ENCODE measurements at regions not wholly inside any gene's neighbourhood (a gene's known extent, or its start where the extent isn't known, plus 50 kb on each side); places are given as distances from the start of the nearest gene placed in this dataset.

DNA sequence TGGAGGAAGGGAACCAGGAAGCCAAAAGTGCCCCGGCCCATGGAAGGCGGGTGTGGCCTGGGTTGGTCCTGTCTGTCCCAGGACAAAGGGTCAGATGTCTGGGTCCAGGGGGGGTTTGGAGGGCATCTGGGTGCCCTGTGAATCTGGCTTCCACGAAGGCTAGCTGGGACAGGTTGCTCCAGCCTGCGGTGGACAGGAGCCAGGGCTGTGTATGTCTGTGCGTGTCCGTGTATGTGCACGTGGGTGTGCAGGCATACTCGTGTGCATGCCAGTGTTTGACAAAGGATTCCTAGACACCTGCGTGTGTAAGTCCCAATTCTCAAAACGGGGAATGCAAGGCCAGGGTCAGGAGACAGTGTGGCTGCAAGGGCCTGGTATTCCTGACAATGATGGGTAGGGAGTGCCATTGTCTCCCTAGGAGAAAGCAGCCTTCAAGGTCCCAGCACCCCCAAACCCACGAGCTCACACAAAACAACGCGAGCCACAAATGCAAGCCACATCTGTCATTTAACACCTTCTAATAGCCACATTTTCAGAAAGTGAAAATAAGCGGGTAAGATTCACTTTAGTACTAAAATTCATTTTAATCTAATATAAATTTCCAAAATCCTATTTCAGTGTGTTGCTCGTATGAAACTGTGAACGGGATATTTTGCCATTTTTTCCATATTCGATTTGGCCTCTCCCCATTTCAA lies 78.4 kb upstream of the WNT7B start:
- no peak for TF ChIP-seq GATA3 (IDR thresholded peaks at IDR 0.05; ENCODE audit: low read depth, low read length)
- no peak for TF ChIP-seq GATA2 (IDR thresholded peaks at IDR 0.05; ENCODE audit: low read depth, low read length)

DNA sequence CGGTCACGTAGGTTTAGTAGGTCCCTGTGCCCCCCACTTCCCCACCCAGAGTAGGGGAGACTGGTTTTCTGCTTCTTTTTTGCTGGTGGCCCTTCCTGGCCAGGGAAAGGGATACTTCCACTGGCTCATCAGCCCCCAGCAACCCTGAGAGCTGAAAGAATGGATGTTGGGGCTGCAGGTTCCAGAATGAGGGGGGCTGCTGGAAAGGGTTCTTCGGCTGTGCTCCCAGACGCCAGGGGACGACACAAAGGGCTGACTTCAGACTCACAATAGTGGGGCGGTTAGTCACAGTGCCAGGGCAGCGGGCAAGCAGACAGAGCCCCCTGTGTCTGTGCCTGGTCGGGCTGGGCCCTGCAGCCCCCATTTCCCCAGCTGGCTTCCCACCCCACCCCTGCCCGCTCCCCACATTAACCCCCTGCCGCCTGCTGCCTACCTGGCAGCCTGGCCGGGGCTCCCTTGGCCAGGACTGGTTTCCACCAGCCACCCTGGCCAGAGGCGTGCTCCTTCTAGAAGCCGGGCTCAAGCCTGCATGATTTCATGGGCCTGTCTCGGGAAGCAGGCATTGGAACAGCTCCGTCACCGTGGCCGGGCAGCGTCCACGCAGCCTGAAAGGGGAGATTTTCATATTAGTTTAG lies 79.1 kb upstream of the WNT7B start:
- TF ChIP-seq GATA2 (IDR thresholded peaks at IDR 0.05; ENCODE audit: low read depth, low read length) (no peak), GATA3 (IDR thresholded peaks at IDR 0.05; ENCODE audit: low read depth, low read length) (no peak)

DNA sequence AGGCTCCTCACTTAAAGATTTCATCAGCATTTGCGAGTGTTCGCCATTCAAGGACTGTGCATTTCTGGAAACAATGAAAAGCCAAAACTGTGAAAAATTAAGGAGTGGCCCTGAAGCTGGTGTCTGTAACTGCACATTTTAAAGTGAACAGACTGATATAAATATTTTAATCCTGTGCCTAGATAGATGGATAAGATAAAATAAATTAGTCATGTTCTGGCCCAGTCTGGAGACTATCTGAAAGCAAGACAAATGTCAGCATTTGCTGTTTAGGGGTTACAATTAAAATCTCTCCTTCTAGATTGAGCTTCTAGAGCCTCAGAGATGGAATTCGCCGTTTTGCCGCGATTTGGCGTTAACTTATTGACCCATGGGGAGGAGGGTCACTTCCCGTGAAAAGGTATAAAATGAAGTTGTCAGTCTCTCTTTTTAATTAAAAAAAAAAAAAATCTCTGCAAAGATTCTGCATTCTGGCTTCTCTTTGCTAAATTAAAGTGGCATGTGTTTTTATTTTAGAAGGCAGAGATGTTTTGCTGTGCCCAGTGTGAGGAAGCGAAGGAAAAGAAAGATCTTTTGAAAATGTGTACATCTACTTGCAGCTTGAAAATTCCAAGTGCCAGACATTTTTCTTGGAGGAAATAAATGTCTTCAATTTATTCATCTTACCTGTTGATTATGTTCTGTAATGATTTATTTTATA lies 79.7 kb upstream of the WNT7B start:
- TF ChIP-seq GATA3 (IDR thresholded peaks at IDR 0.05; ENCODE audit: low read depth, low read length) = no peak; the same call in 1 of the 2 replicates
- TF ChIP-seq GATA2 (IDR thresholded peaks at IDR 0.05; ENCODE audit: low read depth, low read length) = peak; percentile 68

DNA sequence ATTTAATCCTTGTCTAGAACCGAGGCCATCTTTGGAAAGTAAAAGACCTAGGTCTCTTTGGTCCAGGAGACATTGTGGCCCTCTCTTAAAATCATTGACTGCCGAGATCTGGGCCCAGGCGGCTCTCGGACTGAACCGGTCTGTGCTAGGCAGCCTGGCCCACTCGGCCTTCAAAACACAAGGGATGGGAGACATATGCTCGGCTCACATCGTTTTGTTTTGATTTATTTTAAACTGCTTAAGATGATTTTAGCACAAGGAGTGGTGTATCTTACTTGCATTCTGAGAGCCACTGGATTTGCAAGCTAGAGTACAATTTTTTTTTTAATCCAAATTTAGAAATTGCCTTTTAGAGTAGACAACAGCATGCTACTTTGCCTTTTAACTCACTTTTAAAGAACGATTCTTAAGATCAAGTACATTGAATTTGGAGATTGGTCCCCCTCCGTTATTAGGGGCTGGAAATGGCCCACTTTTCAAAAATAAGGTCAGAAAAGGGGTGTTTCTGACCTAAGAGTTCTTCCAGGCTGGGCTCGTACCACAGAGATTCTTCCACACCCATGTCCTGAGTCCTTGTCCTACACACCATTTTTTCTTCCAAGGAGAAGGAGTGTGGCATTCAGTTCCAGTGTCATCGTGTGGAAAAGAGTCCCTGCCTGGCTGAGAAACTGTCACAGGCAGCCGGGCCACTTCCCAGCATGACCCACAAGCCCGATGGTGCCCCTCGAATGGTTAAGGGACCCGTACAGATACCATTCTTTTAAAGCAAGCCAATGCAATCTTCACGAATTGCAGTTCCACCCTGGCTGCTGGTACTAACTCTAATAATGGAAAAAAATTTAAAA lies 80.5 kb upstream of the WNT7B start:
- no peak for TF ChIP-seq GATA2 (IDR thresholded peaks at IDR 0.05; ENCODE audit: low read depth, low read length)
- TF ChIP-seq GATA3 (IDR thresholded peaks at IDR 0.05; ENCODE audit: low read depth, low read length) = no peak

DNA sequence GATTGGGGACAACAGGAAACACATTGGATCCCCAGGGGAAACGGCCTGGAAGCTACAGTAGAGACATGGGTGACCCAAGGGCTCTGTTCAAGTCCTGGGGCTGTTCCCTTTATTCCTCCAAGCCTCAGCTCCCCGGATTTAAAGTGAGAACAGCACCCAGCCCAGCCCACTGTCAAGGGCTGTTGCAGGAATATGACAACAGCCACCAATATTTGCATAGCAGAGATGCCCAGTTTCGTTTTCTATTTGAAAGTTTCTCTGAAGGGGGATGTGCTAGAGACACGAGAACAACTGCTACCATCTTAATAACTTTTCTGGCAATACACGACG lies 81.1 kb upstream of the WNT7B start:
- no peak for TF ChIP-seq GATA3 (IDR thresholded peaks at IDR 0.05; ENCODE audit: low read depth, low read length)

DNA sequence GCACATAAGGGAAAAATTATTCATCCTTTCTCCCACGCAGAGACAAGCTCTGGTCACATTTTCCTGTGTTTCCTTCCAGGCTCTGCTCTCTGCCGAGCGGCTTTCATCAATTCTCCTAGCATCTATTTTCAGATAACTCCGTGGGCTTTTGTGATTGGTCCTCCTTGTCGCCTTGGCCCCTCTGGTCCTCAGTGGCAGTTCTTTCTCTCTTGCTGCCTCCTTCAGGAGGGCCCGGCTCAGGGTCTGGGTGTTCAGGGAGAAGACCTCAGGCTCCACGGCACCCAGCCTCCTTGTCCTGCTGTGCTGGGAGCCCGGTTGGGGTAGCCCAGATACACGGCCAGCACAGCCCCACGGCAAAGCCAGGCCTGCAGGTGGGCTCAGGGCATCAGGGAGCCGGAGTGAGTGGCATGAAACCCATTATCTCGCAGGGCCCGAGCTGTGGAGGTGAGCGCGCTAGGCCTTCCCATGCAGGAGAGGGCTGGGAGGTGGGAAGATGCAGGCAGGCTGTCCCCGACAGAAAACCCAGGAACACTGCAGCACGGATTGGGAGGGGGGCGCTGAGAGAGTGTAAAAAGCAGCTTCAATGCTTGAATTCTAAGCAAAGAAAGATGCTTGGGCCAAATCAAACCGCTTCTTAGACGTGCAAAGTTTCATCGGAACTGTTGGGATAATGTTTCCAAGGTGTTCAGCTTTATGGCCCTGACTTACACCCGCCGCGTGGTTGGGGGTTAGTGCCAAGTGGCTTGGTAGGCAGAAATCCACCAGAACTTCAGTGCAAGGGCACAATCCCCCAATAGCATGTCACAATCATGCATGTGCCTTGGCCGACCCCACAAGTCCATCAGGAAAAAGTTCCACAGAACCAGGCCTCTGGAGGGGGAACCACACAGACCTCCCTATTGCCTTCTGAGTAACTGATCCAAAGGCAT lies 81.9 kb upstream of the WNT7B start:
- TF ChIP-seq GATA2 (IDR thresholded peaks at IDR 0.05; ENCODE audit: low read depth, low read length) (no peak), GATA3 (IDR thresholded peaks at IDR 0.05; ENCODE audit: low read depth, low read length) (no peak)

DNA sequence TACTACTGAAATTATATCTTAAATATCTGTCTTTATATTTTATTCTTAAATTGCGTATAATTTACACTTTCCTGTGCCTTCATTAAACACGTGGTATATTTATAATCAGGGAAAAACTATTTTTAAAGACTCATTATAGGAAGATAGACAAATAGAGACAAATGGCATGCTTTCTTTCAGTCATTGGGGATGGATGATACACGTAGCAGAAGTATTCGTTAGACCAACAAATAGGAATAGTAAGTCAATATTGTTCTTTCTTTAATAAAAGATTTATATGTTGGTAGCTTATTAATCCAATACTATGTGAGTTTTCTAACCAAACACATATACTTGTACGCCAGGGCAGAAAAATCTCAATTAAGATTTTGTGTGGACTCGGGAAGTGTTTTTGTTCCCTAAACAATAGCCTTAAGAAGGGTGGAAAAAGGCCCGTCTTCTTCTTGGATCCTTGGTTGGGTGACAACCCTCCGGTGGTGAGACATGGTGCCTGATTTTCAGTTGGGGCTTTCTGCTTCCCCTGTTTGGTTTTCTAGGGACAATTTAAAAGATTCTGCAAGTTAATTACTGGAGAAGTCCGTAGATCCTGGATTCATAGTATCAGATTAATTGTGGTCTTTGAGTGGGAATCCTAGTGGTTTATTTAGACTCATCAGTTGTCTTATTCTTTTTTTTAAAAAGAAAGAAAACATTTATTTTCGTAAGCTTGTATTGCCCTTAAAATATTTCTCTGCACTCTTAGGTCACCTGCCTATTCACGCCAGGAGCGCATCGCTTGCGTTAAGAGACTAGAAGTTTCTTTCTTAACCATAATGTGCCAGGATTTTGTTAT lies 83.5 kb upstream of the WNT7B start:
- no peak for TF ChIP-seq GATA2 (IDR thresholded peaks at IDR 0.05; ENCODE audit: low read depth, low read length)
- TF ChIP-seq GATA3 (IDR thresholded peaks at IDR 0.05; ENCODE audit: low read depth, low read length) = no peak

DNA sequence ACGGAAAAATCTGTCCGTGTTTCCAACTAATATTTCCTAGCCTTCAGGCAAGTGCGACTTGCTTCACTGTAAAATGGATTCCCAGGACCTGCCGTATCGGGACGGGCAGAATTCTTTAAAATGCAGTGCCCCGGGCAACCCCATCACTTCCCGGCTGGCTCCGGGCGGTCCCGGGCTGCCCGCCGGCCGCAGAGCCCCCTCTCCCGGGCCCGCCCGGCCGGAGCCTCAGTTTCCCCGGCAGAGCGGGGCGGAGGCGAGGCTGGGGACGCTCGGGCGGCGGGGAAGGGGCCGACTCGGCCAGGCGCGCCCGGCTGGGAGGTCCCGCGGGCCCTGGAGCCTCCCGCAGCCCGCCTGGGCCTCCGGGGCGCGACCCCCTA lies 84.2 kb upstream of the WNT7B start:
- TF ChIP-seq GATA2 (IDR thresholded peaks at IDR 0.05; ENCODE audit: low read depth, low read length) = no peak
- TF ChIP-seq GATA3 (IDR thresholded peaks at IDR 0.05; ENCODE audit: low read depth, low read length) = no peak

DNA sequence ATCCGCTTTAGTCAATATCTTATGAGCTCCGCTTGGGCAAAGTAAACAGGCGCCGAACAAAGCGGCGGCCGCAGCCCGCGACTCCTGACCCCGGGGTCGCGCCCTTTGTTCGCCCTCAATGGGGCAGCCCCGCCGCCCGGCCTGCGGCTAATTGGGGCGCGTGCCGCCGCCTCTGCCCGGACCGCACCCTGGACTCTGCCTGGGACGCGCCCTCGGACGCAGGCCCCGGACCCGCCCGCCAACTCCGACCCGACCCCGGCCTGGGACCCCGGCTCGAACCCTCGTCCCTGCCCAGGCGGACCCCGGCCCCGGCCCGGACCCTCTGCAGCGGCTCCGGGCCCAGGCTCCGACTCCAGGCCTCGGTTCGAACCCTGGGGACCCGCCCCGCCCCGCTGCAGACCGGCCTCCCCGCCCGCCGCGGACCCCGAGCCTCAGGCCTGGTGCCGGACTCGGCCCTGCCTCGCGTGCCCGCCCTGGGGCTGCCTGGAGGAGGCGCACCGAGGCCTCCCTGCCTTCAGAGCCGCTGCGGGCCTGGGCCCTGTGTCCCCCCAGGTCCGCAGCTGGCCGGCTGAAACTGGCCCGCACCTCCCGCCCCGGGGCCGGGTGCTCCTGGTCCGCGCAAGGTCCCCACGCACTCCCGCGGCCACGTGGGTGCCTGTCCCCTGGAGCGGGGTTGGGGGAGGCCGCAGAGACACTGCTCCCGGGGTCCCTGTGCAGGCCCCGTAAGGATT lies 84.7 kb upstream of the WNT7B start:
- no peak for TF ChIP-seq GATA3 (IDR thresholded peaks at IDR 0.05; ENCODE audit: low read depth, low read length)
- no peak for TF ChIP-seq GATA2 (IDR thresholded peaks at IDR 0.05; ENCODE audit: low read depth, low read length)

DNA sequence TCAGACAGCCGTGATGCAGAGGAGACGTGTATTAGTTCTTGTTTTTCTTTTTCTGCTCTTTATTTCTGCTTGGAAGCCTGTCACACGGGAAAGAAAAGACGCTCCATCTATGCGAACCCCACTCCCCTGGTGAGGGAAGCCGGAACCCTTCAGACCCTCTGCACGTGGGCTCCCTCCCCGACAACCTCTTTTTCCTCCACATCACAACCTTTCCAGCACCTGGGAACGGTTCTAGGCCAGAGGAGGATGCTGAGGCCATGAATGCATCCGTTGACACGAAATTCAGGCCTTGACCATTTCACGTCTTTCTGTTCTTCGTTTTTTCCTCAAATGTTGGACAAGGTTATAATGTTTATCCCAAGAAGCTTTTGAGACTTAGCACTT lies 85.3 kb upstream of the WNT7B start:
- TF ChIP-seq GATA2 (IDR thresholded peaks at IDR 0.05; ENCODE audit: low read depth, low read length) (no peak), GATA3 (IDR thresholded peaks at IDR 0.05; ENCODE audit: low read depth, low read length) (no peak)

DNA sequence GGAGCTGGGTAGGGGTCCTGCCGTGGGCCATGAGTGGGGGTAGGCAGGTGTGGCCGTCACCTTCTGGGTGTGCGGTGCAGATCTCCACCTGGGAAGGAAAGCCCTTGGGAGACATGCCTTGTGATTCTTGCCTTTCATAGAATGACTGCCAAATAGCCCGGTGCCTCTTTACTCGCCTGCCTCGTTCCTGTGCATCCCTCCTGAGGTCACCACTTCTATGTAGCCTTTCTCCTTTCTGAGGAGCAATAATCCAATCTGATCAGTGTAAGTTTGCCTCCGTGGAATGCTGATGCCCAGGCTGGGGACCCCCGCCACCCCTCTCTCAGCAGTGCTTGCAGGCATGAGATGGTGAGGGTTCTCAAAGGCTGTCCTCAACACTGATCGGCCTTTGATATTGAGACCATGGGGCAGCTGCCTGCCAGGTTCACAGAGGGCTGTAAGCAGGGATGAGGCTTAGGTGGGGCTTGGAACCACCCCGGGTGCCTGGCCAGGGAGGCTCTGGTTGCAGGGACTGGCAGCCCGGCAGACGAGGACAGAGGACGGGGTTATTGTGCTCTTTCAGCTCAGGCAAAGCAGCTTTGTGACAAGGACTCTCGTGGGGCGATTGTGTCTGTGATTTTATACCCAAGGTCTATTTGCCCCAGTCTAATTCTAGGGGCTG lies 86.1 kb upstream of the WNT7B start:
- TF ChIP-seq GATA2 (IDR thresholded peaks at IDR 0.05; ENCODE audit: low read depth, low read length) (peak; percentile 46), GATA3 (IDR thresholded peaks at IDR 0.05; ENCODE audit: low read depth, low read length) (no peak)

DNA sequence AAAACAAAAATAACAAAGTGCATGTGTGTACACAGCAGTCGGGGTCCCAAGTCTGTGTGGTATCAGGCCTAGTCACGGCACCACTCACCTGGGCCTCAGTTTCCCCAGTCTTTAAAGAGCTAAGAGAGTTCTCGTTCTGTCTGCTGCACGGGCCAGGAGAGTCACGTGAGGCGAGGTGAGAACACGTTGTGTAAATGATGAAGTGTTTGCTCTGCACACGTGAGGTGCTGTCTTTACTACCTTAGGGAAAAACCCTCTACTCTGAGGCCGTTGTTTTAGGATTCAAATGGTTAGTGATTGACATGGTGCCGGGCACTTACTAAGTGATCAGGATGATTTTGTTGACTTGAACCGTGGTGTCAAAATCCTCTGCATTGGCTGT lies 86.5 kb upstream of the PPARA start:
- no peak for TF ChIP-seq GATA3 (IDR thresholded peaks at IDR 0.05; ENCODE audit: low read depth, low read length)
- TF ChIP-seq GATA2 (IDR thresholded peaks at IDR 0.05; ENCODE audit: low read depth, low read length) = no peak; the same call in 1 of the 2 replicates

Measured in SH-SY5Y (cell line).